Lower leg skin (tissue), 4 donors: ENCODE measurements at regions not wholly inside any gene's neighbourhood (a gene's known extent, or its start where the extent isn't known, plus 50 kb on each side); places are given as distances from the start of the nearest gene placed in this dataset.

ENCODE experiments used
- DNase-seq, 2 donors: peaks; one replicate each; pipeline ENCODE4 v3.0.0-alpha.2; 2019; ENCODE audit warnings: low spot score in 2 of 2
- H3K4me3 ChIP-seq: fragments of 200-600 bp; sonication (generic); 2 replicates; pipeline ENCODE4 v1.5.1; 2017; ENCODE audit warnings: mild to moderate bottlenecking, low read depth; ENCODE audit not compliant: poor library complexity, severe bottlenecking
- CTCF ChIP-seq, 3 donors: fragments of 450-650 bp; IDR thresholded peaks; one replicate each; pipeline ENCODE4 v1.5.1; 2016; ENCODE audit warnings: antibody characterized with exemption in 3 of 3, mild to moderate bottlenecking in 3 of 3, moderate library complexity in 2 of 3
- POLR2A ChIP-seq, 2 donors: fragments of 450-650 bp; IDR thresholded peaks; one replicate each; pipeline ENCODE4 v1.6.1; 2016 to 2017; ENCODE audit warnings: antibody characterized with exemption in 2 of 2, mild to moderate bottlenecking in 1 of 2, moderate library complexity in 1 of 2
- WGBS, 2 donors: methylation state at CpG; one replicate each; pipeline ENCODE4 v1.1.5; 2018; 5-methylcytosine and 5-hydroxymethylcytosine counted together
- intact Hi-C: fragments of 100-400 bp; cut with DNase I; formaldehyde crosslinking; loops from one replicate; pipeline ENCODE4 v1.15.0; 2023; ENCODE audit warnings: low total_unique reads

GRCh38 chrX:16308773-16309172, 141.5 kb downstream of the MAGEB17 start:
- DNase-seq, result no peak
- TF ChIP-seq POLR2A (IDR thresholded peaks at IDR 0.05), result no peak
- no peak for TF ChIP-seq CTCF (IDR thresholded peaks at IDR 0.05)
- 81 to 83% methylated on average over 4 of the region's 4 CpGs for WGBS, 2 donors
- no peak overlapping the region for H3K4me3 ChIP-seq
- intact Hi-C loops, result no loop called here

- intact Hi-C loops, result no loop called here
- H3K4me3 ChIP-seq, result no peak overlapping the region
- 67 to 68% methylated on average over 1 of the region's 1 CpG for WGBS, 2 donors
- no peak for DNase-seq
- TF ChIP-seq CTCF (IDR thresholded peaks at IDR 0.05) (no peak), POLR2A (IDR thresholded peaks at IDR 0.05) (no peak)
Observed at GRCh38 chrX:16310326-16310725, 143.0 kb downstream of the MAGEB17 start.

- WGBS, 2 donors, result 83 to 86% methylated on average over 4 of the region's 4 CpGs
- TF ChIP-seq CTCF (IDR thresholded peaks at IDR 0.05), result no peak
- no peak for TF ChIP-seq POLR2A (IDR thresholded peaks at IDR 0.05)
- intact Hi-C loops, result no loop called here
- DNase-seq, result no peak
- H3K4me3 ChIP-seq, result no peak overlapping the region
Observed at GRCh38 chrX:16311671-16312070, 144.4 kb downstream of the MAGEB17 start.

- DNase-seq, result no peak
- intact Hi-C loops, result no loop called here
- WGBS, 2 donors, result 65 to 73% methylated on average over 13 of the region's 13 CpGs
- no peak for TF ChIP-seq CTCF (IDR thresholded peaks at IDR 0.05)
- TF ChIP-seq POLR2A (IDR thresholded peaks at IDR 0.05), result no peak
- H3K4me3 ChIP-seq, result no peak overlapping the region
Observed at GRCh38 chrX:16312761-16313623, 145.7 kb downstream of the MAGEB17 start.

- TF ChIP-seq CTCF (IDR thresholded peaks at IDR 0.05), result no peak
- no peak for TF ChIP-seq POLR2A (IDR thresholded peaks at IDR 0.05)
- no peak overlapping the region for H3K4me3 ChIP-seq
- 77 to 91% methylated on average over 4 of the region's 4 CpGs for WGBS, 2 donors
- intact Hi-C loops, result no loop called here
- DNase-seq, result no peak
Observed at GRCh38 chrX:16316331-16316730, 149.1 kb downstream of the MAGEB17 start.

GRCh38 chrX:16319929-16320328, 152.6 kb downstream of the MAGEB17 start:
- intact Hi-C loops, result no loop called here
- TF ChIP-seq CTCF (IDR thresholded peaks at IDR 0.05) (no peak), POLR2A (IDR thresholded peaks at IDR 0.05) (no peak)
- no peak for DNase-seq
- WGBS, 2 donors, result 82 to 92% methylated on average over 2 of the region's 2 CpGs
- no peak overlapping the region for H3K4me3 ChIP-seq
